ENCODE measurements at regions not wholly inside any gene's neighbourhood (a gene's known extent, or its start where the extent isn't known, plus 50 kb on each side); places are given as distances from the start of the nearest gene placed in this dataset.

GRCh38 chr3:174408310-174408709 lies 450.8 kb upstream of the NAALADL2 start:
- DNase-seq = no peak

GRCh38 chr3:174409086-174409743 lies 449.9 kb upstream of the NAALADL2 start:
- no peak for DNase-seq

GRCh38 chr3:174413062-174413912 lies 445.8 kb upstream of the NAALADL2 start:
- no peak for DNase-seq

GRCh38 chr3:174414902-174415301 lies 444.2 kb upstream of the NAALADL2 start:
- DNase-seq = no peak

GRCh38 chr3:174417573-174417972 lies 441.6 kb upstream of the NAALADL2 start:
- no peak for DNase-seq

- DNase-seq = no peak
Observed at GRCh38 chr3:174419216-174419615, 439.9 kb upstream of the NAALADL2 start.

- DNase-seq = no peak
Observed at GRCh38 chr3:174423936-174424335, 435.2 kb upstream of the NAALADL2 start.

- no peak for DNase-seq
Observed at GRCh38 chr3:174424656-174425055, 434.5 kb upstream of the NAALADL2 start.

- DNase-seq = no peak
Observed at GRCh38 chr3:174425422-174425821, 433.7 kb upstream of the NAALADL2 start.

GRCh38 chr3:174430986-174431385 lies 428.1 kb upstream of the NAALADL2 start:
- DNase-seq = no peak

- no peak for DNase-seq
Observed at GRCh38 chr3:174431717-174432116, 427.4 kb upstream of the NAALADL2 start.

GRCh38 chr3:174436367-174436766 lies 422.8 kb upstream of the NAALADL2 start:
- DNase-seq = no peak

- DNase-seq = no peak
Observed at GRCh38 chr3:174438501-174439145, 420.5 kb upstream of the NAALADL2 start.

- DNase-seq = no peak
Observed at GRCh38 chr3:174439331-174440252, 419.5 kb upstream of the NAALADL2 start.

- DNase-seq = no peak
Observed at GRCh38 chr3:174440253-174440701, 418.9 kb upstream of the NAALADL2 start.

- DNase-seq = peak; percentile 59
Observed at GRCh38 chr3:174440741-174441587, 418.2 kb upstream of the NAALADL2 start.

- no peak for DNase-seq
Observed at GRCh38 chr3:174441588-174442301, 417.4 kb upstream of the NAALADL2 start.

- no peak for DNase-seq
Observed at GRCh38 chr3:174442302-174442682, 416.8 kb upstream of the NAALADL2 start.

- no peak for DNase-seq
Observed at GRCh38 chr3:174444391-174444790, 414.7 kb upstream of the NAALADL2 start.

GRCh38 chr3:174457758-174458157 lies 401.4 kb upstream of the NAALADL2 start:
- no peak for DNase-seq

- no peak for DNase-seq
Observed at GRCh38 chr3:174460831-174461230, 398.3 kb upstream of the NAALADL2 start.

Data from activated CD4-positive, alpha-beta T cell treated with anti-CD3 and anti-CD28 coated beads, Interleukin-2, amount 50 U/mL, for 16 hours (primary cell).